ENCODE measurements at regions not wholly inside any gene's neighbourhood (a gene's known extent, or its start where the extent isn't known, plus 50 kb on each side); places are given as distances from the start of the nearest gene placed in this dataset.

DNA sequence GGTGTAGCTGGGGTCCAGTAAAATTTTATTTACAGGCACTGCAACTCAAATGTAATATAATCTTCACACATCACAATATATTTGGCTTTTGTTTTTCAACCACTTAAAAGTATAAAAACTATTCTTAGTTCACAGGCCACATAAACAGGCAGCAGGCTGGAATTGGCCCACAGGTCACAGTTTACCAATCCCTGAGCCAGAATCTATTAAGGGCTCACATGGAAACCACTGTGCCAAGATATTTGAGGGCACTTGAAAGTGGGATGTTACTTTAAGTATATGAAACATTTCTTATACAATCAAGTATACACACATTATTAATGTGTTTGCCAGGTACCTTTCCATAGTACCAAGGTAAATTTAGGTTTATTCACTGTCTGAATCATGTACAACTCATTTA lies 71.9 kb upstream of the PRDX6 start:
- no peak for DNase-seq

DNA sequence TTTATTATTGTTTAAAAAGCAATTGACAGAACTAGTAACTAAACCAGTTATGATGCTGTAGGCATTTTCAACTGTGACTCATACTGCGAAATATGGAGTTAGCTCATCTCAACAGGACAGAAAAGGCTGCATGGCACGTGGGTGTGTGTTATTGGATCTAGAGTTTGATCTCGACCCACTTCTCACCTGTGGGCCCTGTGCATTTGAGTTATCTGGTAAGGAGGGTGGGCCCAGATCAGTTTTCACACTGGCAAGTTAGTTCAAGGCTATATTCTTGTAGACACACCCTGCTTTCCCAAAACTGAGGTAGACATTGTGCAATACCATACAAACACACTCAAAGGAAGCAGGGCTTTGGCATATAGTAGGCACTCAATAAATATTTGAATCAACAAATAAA lies 71.3 kb upstream of the PRDX6 start:
- no peak for DNase-seq

DNA sequence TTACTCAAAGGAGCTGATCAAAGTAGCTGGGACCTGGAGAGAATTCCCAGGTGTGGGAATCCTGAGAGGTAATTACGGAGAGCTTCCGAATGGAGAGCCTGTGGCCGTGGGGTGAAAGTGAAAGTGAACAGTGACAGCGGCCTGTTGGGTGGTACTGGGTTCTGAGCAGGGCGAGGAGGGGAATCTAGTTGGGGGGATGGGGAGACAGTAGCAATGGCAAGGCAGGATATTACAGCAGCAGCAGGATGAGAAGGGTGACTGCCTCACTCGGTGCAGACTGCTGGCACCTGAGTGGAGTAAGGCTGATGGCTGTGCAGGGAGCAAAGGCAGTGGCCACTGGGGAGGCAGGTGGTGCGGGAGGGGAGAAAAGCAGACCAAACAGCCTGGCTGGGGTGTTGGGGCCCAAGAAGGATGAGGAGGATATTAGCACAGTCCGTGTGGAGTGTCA lies 70.3 kb upstream of the PRDX6 start:
- no peak for DNase-seq

DNA sequence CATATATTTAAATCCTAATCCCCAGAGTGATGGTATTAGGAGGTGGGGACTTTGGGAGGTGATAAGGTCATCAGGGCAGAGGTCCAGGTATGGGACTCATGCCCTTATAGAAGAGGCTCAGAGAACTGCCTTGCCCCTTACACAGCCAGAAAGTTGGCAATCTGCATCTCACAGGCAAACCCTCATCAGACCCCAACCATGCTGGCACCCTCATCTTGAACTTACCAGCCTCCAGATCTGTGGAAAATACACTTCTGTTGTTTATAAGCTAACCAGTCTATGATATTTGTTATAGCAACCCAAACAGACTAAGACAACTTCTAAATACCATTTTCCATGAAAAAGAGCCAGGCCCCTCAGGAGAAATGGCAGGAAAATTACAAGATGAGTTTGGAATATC lies 69.3 kb upstream of the PRDX6 start:
- DNase-seq = no peak

DNA sequence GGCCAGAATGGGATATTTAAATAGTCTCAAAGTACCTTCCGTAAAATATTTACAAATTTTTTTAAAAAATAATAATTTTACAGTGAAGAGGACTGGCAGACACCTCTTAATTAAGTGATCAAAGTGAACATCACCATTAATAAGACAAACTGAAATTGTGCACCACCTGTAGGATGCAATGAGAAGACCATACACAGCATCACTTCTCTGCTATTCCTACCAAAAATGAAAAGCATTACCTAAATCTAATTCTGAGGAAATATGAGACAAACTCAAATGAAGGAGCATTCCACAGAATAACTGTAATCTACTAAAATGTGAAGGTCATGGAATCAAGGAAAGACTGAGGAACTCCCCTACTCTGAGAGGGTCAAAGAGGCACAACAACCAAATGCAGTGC lies 68.2 kb upstream of the PRDX6 start:
- no peak for DNase-seq

DNA sequence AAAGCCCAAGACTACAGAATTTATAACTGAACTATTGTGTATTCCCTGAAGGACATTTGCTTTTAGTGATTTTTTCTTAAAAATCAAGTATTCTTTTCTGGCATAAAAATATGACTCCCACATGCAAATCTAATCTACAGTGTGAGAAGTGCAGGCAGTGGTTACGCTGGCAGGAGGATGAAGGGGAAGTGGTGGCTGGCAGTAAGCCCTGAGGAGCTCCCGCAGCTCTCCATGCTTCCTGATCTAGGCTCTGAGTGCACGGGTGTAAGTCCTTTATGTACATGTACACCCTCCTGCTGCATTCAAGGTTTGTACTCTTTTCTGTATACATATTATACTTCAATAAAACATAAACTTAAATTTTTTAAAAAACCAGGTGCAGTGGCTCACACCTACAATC lies 67.5 kb upstream of the PRDX6 start:
- no peak for DNase-seq

DNA sequence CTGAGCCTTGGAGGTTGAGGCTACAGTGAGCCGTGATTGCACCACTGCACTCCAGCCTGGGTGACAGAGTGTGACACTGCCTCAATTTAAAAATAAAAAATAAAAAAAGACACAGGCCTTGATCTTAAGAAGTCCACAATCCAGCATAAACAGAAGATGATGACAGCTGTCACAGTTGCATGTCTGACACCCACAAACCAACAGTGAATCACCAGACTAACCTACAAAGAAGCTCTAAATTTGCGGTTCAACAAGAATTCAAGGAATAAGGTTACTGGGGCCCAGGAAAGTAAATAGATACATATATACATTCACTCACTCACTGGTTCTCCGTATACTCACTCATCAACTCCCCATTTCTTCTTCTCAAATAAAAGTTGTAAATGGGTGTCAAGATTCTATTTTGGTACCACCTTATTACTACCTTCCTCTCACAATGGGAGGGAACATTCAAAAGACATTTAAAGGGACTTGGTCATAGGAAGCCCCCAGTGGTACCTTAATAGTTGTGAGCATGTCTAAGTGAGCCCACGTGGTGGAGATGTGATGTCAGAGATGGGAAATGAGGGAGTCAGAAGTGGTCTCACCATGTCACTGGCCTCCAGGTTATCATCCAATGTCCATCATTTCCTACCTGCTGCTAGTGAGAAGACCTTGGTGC lies 66.9 kb upstream of the PRDX6 start:
- DNase-seq = no peak

DNA sequence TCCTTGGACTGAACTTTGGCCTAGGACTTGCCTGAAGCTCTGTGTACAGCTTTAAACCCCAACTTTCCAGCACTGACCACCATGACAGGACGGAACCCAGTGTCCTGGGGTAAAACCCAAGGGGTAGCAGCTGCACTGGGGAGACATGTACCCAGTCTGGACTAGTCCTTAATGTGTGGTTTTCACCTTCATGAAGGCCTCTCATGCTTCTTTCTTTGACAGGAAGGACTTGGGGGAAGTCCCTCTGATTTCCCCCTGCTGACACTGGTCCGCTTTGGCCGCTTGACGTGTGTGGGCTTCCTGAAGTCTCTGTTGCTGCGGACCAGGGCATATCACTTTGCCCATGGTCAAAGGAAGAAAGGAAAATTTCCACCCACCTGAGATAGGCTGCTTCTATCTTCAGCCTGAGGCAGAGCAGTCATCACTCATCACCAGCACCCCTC lies 66.3 kb upstream of the PRDX6 start:
- no peak for DNase-seq

DNA sequence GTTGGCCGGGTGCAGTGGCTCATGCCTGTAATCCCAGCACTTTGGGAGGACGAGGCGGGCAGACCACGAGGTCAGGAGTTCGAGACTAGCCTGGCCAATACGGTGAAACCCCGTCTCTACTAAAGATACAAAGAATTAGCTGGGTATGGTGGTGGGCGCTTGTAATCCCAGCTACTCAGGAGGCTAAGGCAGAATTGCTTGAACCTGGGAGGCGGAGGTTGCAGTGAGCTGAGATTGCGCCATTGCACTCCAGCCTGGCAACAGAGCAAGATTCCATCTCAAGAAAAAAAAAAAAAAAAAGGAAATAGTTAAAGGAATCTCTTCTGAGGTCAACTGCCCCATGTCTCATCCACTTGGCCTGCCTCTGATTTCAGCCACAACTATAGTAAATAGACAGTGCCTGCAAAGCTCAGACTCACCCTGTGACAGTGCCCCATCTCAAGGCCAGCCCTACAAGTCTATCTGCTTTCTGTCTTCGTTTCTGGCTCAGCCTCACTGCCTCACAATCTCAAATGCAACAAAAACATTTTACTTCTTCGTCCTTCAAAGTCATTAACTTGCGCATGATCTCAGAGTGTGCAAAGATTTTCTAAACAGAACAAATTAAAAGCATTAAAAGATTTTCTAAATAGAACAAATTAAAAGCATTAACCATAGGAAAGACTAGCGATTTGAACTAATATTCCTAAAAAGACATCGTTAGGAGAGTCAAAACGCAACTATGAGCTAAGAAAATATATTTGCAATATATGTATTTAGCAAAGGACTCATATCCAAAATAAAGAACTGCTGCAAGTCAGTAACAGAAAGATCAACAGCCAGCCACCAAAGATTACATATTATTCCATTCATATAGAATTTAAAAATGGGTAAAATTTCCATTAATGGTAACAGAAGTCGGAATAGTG lies 65.0 kb upstream of the PRDX6 start:
- no peak for DNase-seq

DNA sequence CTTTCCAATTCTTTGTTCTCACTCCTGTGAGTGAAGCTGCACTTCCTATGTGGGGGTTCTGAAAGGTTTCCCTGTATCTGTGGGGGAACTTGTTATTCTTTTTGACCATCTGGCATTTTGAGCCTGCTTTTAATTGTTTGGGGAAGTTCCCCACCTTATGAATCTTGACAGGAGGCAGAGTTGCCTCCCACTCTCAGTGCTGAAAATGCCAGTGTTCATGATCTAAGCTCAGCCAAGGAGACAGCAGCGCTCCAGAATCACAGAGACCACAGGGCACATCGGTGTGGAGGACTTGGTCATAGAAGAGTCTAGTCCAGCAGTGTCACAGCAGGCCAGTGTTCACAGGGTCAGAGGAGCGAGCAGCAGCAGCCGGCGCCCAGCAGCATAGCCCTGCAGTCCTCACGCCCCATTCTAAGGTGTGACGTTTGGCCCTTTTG lies 63.8 kb upstream of the PRDX6 start:
- no peak for DNase-seq

DNA sequence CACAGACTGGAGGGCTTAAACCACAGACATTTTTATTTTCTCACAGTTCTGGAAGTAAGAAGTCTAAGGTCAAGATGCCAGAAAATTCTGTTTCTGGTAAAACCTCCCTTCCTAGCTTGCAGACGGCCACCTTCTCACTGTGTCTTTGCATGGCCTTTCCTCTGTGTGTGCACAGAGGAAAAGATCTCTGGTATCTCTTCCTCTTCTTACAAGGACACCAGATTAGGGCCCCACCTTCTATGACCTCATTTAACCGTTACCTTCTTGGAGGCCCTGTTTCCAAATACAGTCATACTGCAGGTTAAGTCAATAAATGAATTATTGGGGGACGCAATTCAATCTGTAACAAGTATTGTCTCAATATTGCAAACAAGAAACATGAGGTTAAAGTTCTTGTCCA lies 63.0 kb upstream of the PRDX6 start:
- no peak for DNase-seq

DNA sequence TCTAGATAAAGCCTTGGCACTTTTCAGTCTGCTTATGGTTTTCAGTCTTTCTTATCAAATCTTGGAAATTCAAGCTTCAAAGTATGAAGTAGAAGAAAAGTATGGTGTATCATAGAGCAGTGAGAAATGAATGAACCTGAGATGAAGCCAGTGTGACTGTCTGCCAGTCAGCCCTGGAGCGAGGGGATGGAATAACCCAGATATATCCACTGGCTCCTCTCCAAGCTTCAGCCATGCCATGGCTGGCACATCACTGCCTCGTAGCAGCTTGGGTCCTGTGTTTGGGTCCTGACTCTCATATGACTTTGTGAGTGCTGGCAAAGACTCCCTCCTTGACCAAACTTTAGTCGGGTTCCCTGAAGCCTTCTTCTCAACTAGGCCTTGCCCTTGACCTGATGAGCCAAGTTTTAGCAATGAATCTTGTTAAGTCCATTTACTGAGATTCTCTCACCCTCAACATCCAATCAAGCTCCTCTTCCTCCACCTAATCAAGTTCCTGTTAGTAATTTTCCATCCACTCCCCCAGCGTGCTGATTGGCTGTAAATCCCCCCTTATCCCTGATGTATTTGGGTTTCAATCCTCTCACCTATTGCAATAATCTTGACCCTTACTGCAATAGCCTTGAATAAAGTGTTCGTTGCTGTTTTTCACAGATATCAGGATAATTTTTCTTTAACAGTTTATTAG lies 62.5 kb upstream of the PRDX6 start:
- no peak for DNase-seq

DNA sequence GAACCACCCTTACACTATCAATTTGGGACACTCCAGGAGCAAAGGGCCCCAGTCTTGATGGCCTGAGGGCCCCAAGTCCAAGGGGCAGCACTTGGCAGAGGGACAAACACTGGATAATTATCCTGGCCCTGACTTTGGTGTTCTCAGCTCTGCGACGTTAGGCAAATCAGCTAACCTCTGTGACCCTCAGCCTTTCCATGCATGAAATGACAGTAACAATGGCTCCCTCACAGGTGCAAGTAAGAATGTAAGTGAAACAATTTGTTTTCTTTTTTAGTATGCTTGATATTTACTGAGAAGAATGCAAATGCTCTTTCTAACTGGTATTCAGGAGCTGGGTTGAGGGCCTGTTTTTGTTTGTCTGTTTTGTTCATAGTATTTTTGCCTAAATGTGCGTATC lies 61.6 kb upstream of the PRDX6 start:
- no peak for DNase-seq

DNA sequence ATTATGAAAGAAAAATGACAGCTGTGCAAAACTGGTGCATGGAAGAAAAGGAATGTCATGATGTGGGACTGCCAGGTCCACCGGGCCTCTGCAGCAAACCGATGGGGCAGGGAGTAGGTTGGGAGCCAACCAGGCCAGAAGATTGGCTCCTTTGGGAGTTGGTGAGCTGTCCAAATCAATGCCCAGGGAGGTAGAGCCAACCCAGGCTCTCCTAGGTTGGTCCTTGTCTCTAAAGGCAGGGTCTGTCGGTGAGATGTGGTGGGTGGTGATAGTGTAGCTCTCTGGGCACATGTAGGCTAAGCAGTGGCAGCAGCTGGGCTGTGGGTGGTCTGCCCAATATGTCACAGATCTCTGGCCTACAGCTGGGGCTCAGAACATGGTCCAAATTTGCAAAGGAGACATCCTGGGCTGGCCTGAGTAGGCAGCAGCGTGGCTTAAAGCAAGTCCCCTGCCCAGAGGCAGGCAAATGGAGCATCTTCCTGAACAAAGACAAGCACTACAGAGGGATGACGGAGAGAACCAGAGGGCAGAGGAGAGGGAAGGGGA lies 61.2 kb upstream of the PRDX6 start:
- DNase-seq = no peak

DNA sequence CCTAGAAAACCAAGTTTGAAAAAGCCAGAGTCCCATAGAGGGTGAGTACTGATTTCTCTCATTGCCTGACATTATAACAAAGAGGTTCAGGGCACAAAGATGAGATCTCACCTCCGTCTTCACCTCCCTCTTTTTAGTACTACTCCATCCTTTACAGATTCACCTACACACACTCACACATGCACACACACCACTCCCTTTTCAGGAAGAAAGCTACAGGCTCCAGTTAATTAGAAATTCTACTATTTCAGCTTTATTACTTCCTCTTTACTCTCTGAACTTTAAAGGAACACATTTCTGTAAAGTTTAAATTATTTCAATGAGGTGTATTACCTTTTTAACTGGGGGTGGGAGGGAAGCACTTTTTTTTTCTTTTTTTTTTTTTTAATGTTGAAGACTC lies 59.6 kb upstream of the PRDX6 start:
- no peak for DNase-seq

DNA sequence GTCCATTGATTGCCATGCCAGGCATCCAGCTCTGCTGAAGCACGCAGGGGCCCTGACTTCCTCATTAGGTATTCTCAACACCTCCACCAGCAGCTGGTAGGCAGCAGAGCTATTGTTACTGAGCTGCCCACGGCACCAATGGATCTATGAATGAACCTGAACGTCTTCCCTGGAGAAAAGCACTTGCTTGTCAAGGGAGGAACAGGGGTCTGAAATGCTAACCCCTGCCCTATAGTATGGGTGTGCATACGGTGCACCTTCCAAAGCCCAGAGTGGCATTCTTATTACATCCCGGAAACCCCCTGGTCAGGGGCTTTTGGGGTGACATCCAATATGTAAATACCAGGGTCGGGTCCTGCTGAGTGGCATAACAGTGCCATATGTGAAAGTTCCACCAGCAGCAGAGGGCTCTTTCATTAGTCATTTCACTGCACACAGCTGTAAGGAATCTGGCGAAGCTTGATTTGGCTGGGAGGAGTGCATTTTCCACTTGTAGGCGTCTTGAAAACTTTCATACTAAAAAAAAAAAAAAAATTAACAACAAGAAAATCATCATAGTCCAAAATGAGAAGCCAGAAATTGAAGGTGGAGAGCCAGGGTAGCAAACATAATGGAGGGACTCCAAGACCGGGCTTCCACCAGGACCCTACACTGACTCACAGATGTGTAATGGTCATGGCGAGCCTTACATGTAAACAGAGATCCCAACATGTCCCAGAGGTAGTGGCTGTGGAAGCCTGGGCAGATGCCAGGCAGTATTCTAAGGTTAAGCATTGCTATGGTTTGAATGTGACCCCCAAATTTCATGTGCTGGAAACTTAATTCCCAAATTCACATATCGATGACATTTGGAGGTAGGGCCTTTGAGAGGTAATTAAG lies 58.8 kb upstream of the PRDX6 start:
- no peak for DNase-seq

DNA sequence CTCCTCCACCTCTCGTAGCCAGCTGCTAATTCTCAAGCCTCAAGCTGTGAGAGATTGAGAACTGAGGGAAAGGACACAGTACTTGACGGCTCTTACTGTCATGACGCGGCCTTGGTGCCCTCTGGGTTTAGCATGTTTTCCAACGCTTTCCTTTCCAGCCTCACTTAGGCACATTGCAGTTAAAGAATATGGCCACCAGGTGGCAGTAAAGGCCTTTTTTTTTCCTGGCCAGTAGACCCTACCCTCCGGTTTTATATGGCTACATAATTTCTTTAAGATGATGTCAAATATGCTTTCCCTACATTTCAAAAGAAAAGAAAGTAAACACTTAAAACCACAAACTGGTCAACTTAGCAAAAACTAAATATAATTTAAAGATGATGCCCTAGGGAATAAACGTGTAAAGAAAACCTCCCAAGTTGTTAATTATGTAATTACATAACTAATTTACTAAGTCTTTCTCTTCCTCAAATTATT lies 56.8 kb upstream of the PRDX6 start:
- peak; percentile 47 for DNase-seq

DNA sequence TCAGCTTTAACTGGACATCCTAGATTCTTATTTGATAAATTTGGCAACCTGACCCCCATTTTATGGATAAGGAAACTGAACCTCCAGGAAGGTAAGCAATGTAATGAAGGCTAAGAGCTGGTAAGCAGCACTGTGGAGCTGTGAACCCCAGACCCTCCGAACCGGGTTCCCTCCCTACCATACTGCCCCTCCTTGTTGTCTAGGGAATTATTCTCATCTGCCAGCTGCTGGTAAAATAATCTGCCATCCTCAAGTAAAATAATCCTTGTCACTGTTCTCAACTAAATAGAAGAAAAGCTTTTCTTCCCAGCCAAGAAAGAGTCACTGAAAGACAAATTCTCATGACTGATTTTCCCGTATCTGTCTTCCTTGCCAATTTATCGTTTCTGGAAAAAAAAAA lies 55.8 kb upstream of the PRDX6 start:
- no peak for DNase-seq

DNA sequence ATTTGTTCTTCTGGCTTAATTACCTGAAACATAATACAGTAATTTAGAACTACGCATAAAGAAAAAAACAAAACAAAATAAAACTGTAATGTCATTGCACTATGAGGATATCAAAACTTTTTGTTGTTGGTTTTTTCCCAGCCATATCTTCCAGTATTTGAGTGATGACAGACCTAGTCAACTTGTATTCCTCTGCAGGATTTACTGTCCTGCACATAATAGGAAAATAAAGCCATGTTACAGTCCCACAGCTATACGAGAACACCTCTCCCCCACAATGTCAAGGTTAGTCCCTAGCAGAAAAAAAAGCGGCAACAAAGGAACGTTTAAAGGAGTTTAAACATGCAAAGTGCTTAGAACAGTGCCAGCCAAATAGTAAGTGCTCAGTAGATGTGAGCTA lies 55.3 kb upstream of the PRDX6 start:
- DNase-seq = no peak

DNA sequence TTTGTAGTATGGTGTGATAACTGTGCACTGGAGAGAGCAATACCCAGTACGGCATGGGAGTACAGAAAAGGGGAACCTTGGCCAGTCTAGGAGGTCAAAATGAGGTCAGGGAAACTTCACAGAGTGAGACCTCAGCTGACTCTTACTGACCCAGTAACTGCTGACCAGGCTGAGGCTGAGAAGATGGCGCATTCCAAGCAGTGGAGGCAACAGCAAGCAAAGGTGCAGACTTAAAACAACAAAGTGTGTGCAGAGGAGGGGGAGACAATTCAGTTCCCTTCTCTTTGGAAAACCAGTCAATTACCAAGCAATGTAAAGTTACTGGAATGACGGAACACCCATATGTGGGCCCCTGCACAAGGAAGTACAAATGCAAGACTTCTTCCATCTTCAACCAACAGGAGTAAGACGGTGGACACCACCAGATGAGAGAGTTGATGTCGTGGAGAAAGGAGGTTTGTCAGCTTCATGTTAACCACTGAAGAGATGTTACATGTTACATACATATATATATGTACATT lies 54.6 kb upstream of the PRDX6 start:
- DNase-seq = no peak

DNA sequence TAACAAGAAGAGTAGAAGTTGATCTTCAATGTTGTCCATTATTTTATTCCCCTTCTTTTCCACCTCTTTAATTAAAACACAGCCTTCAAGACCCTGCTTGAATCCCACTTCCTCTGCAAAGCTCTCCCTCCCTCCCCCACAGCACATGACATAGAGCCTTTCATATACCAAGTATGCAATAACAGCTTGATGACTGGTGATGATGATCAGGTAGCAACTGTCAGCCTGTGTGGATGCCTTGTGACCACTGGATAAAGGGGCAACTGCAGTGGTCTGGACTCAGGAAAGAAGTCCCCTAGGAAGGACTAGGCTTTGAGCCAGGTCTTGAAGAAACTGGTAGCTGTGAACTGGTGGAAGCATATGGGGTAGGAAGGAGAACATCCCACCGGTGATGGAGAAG lies 53.8 kb upstream of the PRDX6 start:
- DNase-seq = no peak

DNA sequence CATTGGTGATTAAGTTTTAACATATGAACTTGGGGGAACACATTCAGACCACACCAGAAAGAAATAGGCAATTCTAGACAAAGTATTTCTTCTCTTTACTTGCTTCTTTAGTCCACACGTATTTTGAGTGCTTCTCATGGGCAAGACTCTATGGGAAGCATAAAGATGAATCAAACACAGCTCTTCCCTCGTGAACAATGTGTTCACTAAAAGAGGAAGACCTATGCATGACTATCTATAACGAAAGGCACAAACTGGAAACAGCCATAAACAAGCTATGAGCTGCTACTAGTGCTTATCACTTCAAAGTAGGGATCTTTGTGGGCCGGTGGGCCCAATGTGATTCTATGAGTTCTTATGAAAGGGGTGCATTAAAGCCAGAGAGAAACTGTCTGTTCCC lies 53.0 kb upstream of the PRDX6 start:
- no peak for DNase-seq

All from effector CD4-positive, alpha-beta T cell (primary cell).